ENCODE measurements at regions not wholly inside any gene's neighbourhood (a gene's known extent, or its start where the extent isn't known, plus 50 kb on each side); places are given as distances from the start of the nearest gene placed in this dataset.

- no peak for TF ChIP-seq POLR2A (IDR thresholded peaks at IDR 0.05)
- no peak for TF ChIP-seq CTCF (IDR thresholded peaks at IDR 0.05)
- no peak for TF ChIP-seq EP300 (IDR thresholded peaks at IDR 0.05)
These were observed 501.8 kb upstream of the HS6ST1 start for GRCh38 chr2:128820452-128820851.
